ENCODE measurements at regions not wholly inside any gene's neighbourhood (a gene's known extent, or its start where the extent isn't known, plus 50 kb on each side); places are given as distances from the start of the nearest gene placed in this dataset.

DNA sequence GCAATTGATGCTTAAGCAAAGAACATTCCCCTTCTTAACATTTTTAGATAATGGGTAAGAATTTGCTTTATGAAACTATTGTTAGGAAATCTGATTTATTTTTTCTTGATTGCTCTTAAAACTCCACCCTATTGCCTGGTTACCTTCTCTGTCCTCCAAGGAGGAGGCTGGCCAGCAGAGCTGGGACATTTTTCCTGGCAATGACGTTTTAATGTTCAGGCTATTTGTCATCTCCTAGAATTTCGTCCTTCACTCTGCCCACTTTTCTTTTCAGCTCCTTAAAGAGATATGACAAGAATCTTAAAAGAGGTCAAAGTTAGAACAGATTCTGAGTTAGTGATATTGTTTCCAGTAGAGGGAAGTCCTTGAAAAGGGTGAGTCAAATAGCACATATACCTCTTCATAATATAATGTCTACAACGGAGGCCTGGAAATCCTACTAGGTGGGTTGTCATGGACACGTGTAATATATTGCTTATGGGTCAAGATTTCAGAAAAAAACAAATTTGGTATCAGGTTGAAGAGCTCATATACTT, 141.0 kb downstream of the CMPK2 start:
- Histone ChIP-seq H3K4me1 (ENCODE audit: insufficient read depth, poor library complexity, severe bottlenecking) (peaks cover 9% of the 10 kb centered on the region), H3K4me3 (ENCODE audit: severe bottlenecking) (no peak overlapping the region), H3K27me3 (ENCODE audit: insufficient read depth, poor library complexity, severe bottlenecking) (no peaks in the 10 kb centered on the region), H3K36me3 (ENCODE audit: low read depth) (no peaks in the 10 kb centered on the region), H3K27ac (ENCODE audit: poor library complexity, severe bottlenecking) (peak overlapping the region; percentile 52), H3K9me3 (ENCODE audit: severe bottlenecking) (peaks cover under 1% of the 10 kb centered on the region)
- ATAC-seq (ENCODE audit: low read depth), result peak; percentile 44
- DNase-seq (ENCODE audit: low spot score), result no peak
- TF ChIP-seq, protein P1, sequence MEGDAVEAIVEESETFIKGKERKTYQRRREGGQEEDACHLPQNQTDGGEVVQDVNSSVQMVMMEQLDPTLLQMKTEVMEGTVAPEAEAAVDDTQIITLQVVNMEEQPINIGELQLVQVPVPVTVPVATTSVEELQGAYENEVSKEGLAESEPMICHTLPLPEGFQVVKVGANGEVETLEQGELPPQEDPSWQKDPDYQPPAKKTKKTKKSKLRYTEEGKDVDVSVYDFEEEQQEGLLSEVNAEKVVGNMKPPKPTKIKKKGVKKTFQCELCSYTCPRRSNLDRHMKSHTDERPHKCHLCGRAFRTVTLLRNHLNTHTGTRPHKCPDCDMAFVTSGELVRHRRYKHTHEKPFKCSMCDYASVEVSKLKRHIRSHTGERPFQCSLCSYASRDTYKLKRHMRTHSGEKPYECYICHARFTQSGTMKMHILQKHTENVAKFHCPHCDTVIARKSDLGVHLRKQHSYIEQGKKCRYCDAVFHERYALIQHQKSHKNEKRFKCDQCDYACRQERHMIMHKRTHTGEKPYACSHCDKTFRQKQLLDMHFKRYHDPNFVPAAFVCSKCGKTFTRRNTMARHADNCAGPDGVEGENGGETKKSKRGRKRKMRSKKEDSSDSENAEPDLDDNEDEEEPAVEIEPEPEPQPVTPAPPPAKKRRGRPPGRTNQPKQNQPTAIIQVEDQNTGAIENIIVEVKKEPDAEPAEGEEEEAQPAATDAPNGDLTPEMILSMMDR (IDR thresholded peaks at IDR 0.05; ENCODE audit: poor library complexity, severe bottlenecking), result no peak

DNA sequence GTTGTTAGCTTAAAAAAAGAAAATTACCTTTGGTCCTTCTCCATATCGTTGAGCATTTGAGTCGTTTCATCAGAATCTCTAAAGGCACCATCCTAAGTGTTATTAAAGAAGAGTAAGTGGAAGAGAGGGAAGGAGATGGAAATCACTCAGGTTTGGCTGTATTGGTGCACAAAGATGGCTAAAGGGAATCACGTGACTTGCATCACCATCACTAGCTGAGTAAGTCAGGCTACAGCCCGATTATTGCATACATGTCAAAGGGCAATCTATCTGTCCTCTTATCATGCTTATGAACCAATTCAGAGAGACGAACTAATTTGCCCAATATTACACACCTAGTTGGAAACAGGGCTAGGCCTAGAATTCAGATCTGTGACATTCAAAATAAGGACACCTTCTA, 137.6 kb downstream of the CMPK2 start:
- H3K9me3 ChIP-seq (ENCODE audit: severe bottlenecking), result peaks cover 10% of the 10 kb centered on the region
- H3K27ac ChIP-seq (ENCODE audit: poor library complexity, severe bottlenecking), result no peak overlapping the region
- no peaks in the 10 kb centered on the region for H3K27me3 ChIP-seq (ENCODE audit: insufficient read depth, poor library complexity, severe bottlenecking)
- H3K4me3 ChIP-seq (ENCODE audit: severe bottlenecking), result no peak overlapping the region
- TF ChIP-seq, protein P1 (IDR thresholded peaks at IDR 0.05; ENCODE audit: poor library complexity, severe bottlenecking), result no peak
- ATAC-seq (ENCODE audit: low read depth) (no peak), DNase-seq (ENCODE audit: low spot score) (no peak)
- H3K4me1 ChIP-seq (ENCODE audit: insufficient read depth, poor library complexity, severe bottlenecking), result peaks cover 9% of the 10 kb centered on the region
- H3K36me3 ChIP-seq (ENCODE audit: low read depth), result no peaks in the 10 kb centered on the region

DNA sequence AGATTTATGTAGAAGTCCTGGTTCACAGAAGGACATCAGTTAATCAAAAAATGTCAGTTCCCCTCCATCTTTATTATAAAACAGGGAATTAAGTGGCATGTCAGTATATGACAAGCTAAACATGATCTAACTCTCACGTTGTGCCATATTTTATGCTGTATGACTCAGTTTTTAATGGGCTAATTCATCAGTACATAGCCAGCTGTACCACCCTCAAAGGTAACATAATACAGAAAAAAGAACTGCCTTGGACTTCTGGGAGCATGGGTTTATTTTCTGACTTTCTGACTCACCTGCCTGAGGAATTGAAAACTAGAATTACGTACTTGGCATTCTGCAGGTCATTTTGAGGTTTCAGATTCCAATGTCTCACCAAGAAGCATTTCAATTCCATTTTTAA, 135.7 kb downstream of the CMPK2 start:
- H3K27me3 ChIP-seq (ENCODE audit: insufficient read depth, poor library complexity, severe bottlenecking), result no peaks in the 10 kb centered on the region
- ATAC-seq (ENCODE audit: low read depth) (peak; percentile 81), DNase-seq (ENCODE audit: low spot score) (no peak)
- H3K36me3 ChIP-seq (ENCODE audit: low read depth), result no peaks in the 10 kb centered on the region
- H3K4me3 ChIP-seq (ENCODE audit: severe bottlenecking), result no peak overlapping the region
- TF ChIP-seq, protein P1 (IDR thresholded peaks at IDR 0.05; ENCODE audit: poor library complexity, severe bottlenecking), result no peak
- H3K27ac ChIP-seq (ENCODE audit: poor library complexity, severe bottlenecking), result peak overlapping the region; percentile 20
- H3K4me1 ChIP-seq (ENCODE audit: insufficient read depth, poor library complexity, severe bottlenecking), result no peaks in the 10 kb centered on the region
- H3K9me3 ChIP-seq (ENCODE audit: severe bottlenecking), result peaks cover 10% of the 10 kb centered on the region

DNA sequence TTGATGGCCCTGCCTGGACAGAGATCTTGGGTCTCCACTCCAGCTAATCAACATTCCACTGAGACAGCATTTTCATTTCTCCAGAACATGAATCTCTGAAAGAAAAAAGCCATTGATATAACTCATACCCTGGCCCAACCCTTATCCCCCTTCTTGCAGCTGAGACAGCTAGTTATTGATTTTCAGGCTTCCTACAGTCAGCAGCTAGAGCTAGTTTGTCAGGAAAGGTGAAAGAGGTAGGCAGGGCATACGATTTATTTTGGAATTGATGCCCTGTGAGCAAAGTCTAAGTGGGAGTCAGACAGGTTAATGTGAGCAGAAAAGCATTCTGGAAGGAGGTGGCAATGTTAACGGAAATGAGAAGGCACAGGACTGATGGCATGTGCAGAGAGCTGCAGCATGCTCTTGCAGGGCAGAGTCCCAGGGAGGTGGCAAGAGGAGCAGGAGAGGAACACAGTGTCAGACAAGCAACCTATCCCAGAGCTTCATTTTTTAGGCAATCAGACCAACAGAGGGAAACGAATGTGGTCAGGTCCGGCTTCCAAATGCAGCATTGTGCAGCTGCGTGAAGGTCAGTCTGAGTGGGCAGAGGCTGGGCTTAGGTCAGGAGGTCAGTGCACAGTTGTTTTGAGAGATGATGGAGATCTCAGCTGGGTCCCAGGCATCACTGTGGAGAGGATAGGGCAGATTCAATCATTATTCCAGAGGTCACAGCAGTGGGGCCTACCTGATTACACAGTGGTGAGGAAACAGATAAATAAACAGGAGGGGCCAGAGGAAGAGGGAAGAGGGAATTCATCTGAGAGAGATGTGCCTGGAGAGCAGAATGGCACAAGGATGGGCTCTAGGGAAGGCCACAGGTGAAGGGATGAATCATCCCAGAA, 134.8 kb downstream of the CMPK2 start:
- no peak overlapping the region for H3K4me3 ChIP-seq (ENCODE audit: severe bottlenecking)
- H3K36me3 ChIP-seq (ENCODE audit: low read depth), result no peaks in the 10 kb centered on the region
- TF ChIP-seq, protein P1 (IDR thresholded peaks at IDR 0.05; ENCODE audit: poor library complexity, severe bottlenecking), result no peak
- no peaks in the 10 kb centered on the region for H3K4me1 ChIP-seq (ENCODE audit: insufficient read depth, poor library complexity, severe bottlenecking)
- peak overlapping the region; percentile 20 for H3K27ac ChIP-seq (ENCODE audit: poor library complexity, severe bottlenecking)
- DNase-seq (ENCODE audit: low spot score) (no peak), ATAC-seq (ENCODE audit: low read depth) (no peak)
- H3K27me3 ChIP-seq (ENCODE audit: insufficient read depth, poor library complexity, severe bottlenecking), result no peaks in the 10 kb centered on the region
- H3K9me3 ChIP-seq (ENCODE audit: severe bottlenecking), result peaks cover 10% of the 10 kb centered on the region

DNA sequence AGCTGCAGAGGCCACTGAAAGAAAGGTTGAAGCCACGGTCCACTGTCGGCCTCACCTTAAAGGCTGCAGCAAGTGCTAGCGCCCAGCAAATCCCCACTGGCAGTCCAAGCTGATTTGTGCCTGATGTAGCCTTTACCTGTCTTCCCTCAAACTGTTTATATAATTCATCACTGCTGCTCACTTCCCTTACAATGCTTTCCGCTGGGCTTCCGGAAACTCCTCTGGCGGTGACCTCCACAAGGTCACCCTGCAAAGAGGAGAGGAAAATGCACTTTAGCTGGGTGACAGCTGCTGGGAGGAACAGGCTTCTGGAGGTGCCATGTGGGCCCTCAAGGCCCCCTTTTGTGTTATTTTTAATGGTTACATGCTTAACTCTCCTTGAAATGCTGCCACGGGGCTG, 126.2 kb downstream of the CMPK2 start:
- Histone ChIP-seq H3K36me3 (ENCODE audit: low read depth) (no peaks in the 10 kb centered on the region), H3K27me3 (ENCODE audit: insufficient read depth, poor library complexity, severe bottlenecking) (no peaks in the 10 kb centered on the region), H3K4me3 (ENCODE audit: severe bottlenecking) (no peak overlapping the region), H3K4me1 (ENCODE audit: insufficient read depth, poor library complexity, severe bottlenecking) (no peaks in the 10 kb centered on the region), H3K9me3 (ENCODE audit: severe bottlenecking) (no peaks in the 10 kb centered on the region), H3K27ac (ENCODE audit: poor library complexity, severe bottlenecking) (no peak overlapping the region)
- ATAC-seq (ENCODE audit: low read depth), result no peak
- DNase-seq (ENCODE audit: low spot score), result no peak
- TF ChIP-seq, protein P1 (IDR thresholded peaks at IDR 0.05; ENCODE audit: poor library complexity, severe bottlenecking), result no peak

Data from RWPE2 (cell line).